Upper lobe of left lung (tissue), 6 donors: ENCODE measurements at regions not wholly inside any gene's neighbourhood (a gene's known extent, or its start where the extent isn't known, plus 50 kb on each side); places are given as distances from the start of the nearest gene placed in this dataset.

Source experiments
- ATAC-seq, 2 donors: fragments of 200-7000 bp; cut with Tn5 transposase; one replicate each; pipeline ENCODE4 v1.9.1; 2022; ENCODE audit warnings: mild to moderate bottlenecking in 2 of 2, moderate library complexity in 2 of 2; ENCODE audit not compliant: low FRiP score in 2 of 2
- DNase-seq, 2 donors: peaks; one replicate each; pipeline ENCODE4 v3.0.0-alpha.2; 2019 to 2020
- H3K27ac ChIP-seq, 4 donors: fragments of 200-600 bp; sonication (generic); one replicate each; pipeline ENCODE4 v1.5.1; 2016 to 2019
- H3K27me3 ChIP-seq, 4 donors: fragments of 200-600 bp; sonication (generic); one replicate each; pipeline ENCODE4 v1.5.1; 2017 to 2019
- H3K36me3 ChIP-seq, 4 donors: fragments of 200-600 bp; sonication (generic); one replicate each; pipeline ENCODE4 v1.5.1; 2016 to 2019
- H3K4me1 ChIP-seq, 4 donors: fragments of 200-600 bp; sonication (generic); one replicate each; pipeline ENCODE4 v1.5.1; 2018 to 2019
- H3K4me3 ChIP-seq, 4 donors: fragments of 200-600 bp; sonication (generic); one replicate each; pipeline ENCODE4 v1.5.1; 2017 to 2019; ENCODE audit warnings: mild to moderate bottlenecking in 2 of 4, moderate library complexity in 1 of 4
- H3K9me3 ChIP-seq, 4 donors: fragments of 200-600 bp; sonication (generic); one replicate each; pipeline ENCODE4 v1.5.1; 2018 to 2019
- CTCF ChIP-seq, 6 experiments: fragments of 450-650 bp in 4 of 6; fragments of 200-600 bp in 2 of 6; sonication (generic) in 2 of 6; IDR thresholded peaks; one replicate each; pipeline ENCODE4 v1.5.1; 2016 to 2019; ENCODE audit warnings: antibody characterized with exemption in 6 of 6
- EP300 ChIP-seq, 4 donors: sonication (generic); formaldehyde crosslinking; IDR thresholded peaks; one replicate each; pipeline ENCODE4 v1.5.1; 2017; ENCODE audit warnings: antibody characterized with exemption in 4 of 4, control low read depth in 2 of 4
- POLR2A ChIP-seq, 4 donors: fragments of 450-650 bp; IDR thresholded peaks; one replicate each; pipeline ENCODE4 v1.5.1; 2016 to 2017; ENCODE audit warnings: antibody characterized with exemption in 4 of 4, mild to moderate bottlenecking in 2 of 4
- POLR2AphosphoS5 ChIP-seq, 2 donors: sonication (generic); formaldehyde crosslinking; IDR thresholded peaks; one replicate each; pipeline ENCODE4 v1.5.1; 2017; ENCODE audit warnings: antibody characterized with exemption in 2 of 2
- WGBS, 2 donors: methylation state at CpG; one replicate each; pipeline ENCODE4 v1.1.5; 2017 to 2018; 5-methylcytosine and 5-hydroxymethylcytosine counted together
- donor health status: DM: no; HTN: no; CAD: no; lungs with moderate emphysema.
- donor health status: DM: no; HTN: yes; CAD: no; lungs with severe emphysema.

DNA sequence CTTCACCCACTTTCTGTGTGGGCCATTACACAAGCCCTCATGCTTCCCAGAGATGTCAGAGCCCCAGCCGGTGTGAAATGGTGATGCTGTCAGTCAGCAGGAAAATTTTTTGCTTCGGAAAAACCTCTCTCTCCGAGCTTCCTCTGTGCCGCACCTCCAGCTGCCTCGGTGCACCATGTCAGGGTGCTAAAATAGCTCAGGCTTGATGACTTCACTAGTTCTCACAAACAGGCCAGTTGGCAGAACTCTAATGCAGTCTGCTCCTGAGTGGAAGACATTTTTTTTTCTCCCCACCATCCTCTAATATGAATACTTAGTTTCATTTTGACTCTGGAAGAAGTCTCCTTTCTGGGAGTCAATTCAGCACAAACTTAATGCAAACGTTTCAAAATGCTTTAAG, 71.3 kb downstream of the KLF12 start:
- peak overlapping the region in 1 of 4 donors; percentile 11 for H3K4me3 ChIP-seq
- DNase-seq = no peak
- no peaks in the 10 kb centered on the region for H3K9me3 ChIP-seq
- no peaks in the 10 kb centered on the region for H3K27me3 ChIP-seq
- no peak for TF ChIP-seq EP300 (IDR thresholded peaks at IDR 0.05)
- no peak for TF ChIP-seq CTCF (IDR thresholded peaks at IDR 0.05)
- TF ChIP-seq POLR2AphosphoS5 (IDR thresholded peaks at IDR 0.05) = no peak
- TF ChIP-seq POLR2A (IDR thresholded peaks at IDR 0.05) = no peak
- peak in 1 of 2 donors; percentile 88 for ATAC-seq
- no peaks in the 10 kb centered on the region for H3K36me3 ChIP-seq
- H3K4me1 ChIP-seq = peaks cover 0 to 5% (median 3%) of the 10 kb centered on the region in 4 donors
- H3K27ac ChIP-seq = peak overlapping the region in 2 of 4 donors; percentile 12 to 44
- WGBS, 2 donors = 49 to 58% methylated on average over 6 of the region's 6 CpGs

DNA sequence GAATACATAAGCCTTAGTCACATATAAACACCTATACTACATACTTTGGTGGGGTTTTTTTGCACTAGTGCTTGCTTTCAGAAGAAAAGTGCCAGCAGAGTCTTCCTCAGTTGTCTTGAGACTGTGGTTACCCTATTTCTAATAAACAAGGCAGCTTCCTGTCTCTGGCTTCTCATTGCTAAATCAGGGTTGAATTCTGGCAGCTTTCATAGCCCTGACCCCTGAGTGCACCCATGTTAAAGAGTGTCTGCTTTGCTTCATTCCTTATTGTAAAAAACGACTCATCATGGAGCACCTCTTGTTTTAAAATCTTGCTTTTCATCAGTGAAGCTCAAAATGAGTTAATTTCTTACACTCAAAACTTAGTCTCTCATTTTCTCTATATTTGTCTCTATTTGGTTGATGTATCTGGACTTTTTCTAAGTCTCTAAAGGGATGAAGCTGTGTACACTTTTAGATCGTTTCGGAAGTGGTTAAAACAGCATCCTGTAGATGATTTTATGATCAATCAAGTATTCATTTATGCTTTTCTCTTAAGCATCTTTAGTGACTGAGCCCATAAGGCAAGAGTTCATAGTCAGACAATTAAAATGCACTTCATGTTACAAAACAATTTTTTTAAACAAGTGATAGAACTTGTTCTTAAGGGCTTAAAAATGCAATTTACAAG, 72.1 kb downstream of the KLF12 start:
- 41 to 49% methylated on average over 3 of the region's 3 CpGs for WGBS, 2 donors
- Histone ChIP-seq H3K27ac (peak overlapping the region in 2 of 4 donors; percentile 12 to 44), H3K9me3 (no peaks in the 10 kb centered on the region)

GRCh38 chr13:74056801-74057542, 77.2 kb downstream of the KLF12 start:
- H3K9me3 ChIP-seq = no peaks in the 10 kb centered on the region
- no peak for DNase-seq
- no peak overlapping the region for H3K4me3 ChIP-seq
- H3K36me3 ChIP-seq = no peaks in the 10 kb centered on the region
- TF ChIP-seq EP300 (IDR thresholded peaks at IDR 0.05) (no peak), POLR2AphosphoS5 (IDR thresholded peaks at IDR 0.05) (no peak)
- peak in 1 of 2 donors; percentile 71 for ATAC-seq
- 54 to 74% methylated on average over 5 of the region's 5 CpGs for WGBS, 2 donors
- H3K4me1 ChIP-seq = peaks cover 0 to 4% (median under 1%) of the 10 kb centered on the region in 4 donors
- no peaks in the 10 kb centered on the region for H3K27me3 ChIP-seq
- H3K27ac ChIP-seq = no peak overlapping the region

More for the DNA sequence above, 72.1 kb downstream of the KLF12 start:
- H3K4me3 ChIP-seq = no peak overlapping the region
- TF ChIP-seq POLR2A (IDR thresholded peaks at IDR 0.05) (no peak), CTCF (IDR thresholded peaks at IDR 0.05) (no peak), POLR2AphosphoS5 (IDR thresholded peaks at IDR 0.05) (no peak), EP300 (IDR thresholded peaks at IDR 0.05) (no peak)
- peak in 1 of 2 donors; percentile 59 for ATAC-seq
- peaks cover 0 to 5% (median 3%) of the 10 kb centered on the region in 4 donors for H3K4me1 ChIP-seq
- DNase-seq = no peak
- no peaks in the 10 kb centered on the region for H3K36me3 ChIP-seq
- no peaks in the 10 kb centered on the region for H3K27me3 ChIP-seq

DNA sequence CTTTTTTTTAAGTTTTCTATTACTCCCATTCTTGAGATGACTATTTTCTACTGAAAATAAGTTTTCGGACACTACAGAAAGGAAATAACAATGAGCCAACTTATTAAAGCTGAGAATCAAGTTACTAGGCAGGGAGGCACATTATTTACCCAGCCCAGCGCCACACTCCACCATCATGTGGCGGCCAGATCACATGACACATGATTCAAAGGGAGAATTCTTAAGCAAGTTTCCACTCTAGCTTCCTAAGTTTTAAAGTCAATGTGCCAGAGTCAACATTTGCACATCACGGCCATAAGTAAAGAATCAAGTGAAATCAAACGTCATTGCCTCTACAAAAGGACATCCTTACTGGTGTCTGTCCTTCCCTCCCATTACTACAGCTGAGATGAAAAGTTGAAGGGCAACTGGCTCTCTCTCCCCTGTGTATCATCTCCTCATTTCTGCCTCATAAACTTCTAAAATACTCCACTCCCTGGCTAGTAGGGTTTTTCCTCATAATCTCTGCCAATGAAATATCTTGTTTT, 81.7 kb downstream of the KLF12 start:
- Histone ChIP-seq H3K4me1 (peaks cover 0 to 7% (median 0%) of the 10 kb centered on the region in 4 donors), H3K4me3 (no peak overlapping the region), H3K27ac (no peak overlapping the region), H3K9me3 (no peaks in the 10 kb centered on the region), H3K27me3 (no peaks in the 10 kb centered on the region), H3K36me3 (no peaks in the 10 kb centered on the region)
- no peak for ATAC-seq
- 66 to 74% methylated on average over 5 of the region's 5 CpGs for WGBS, 2 donors
- TF ChIP-seq EP300 (IDR thresholded peaks at IDR 0.05) (no peak), POLR2A (IDR thresholded peaks at IDR 0.05) (no peak), POLR2AphosphoS5 (IDR thresholded peaks at IDR 0.05) (no peak), CTCF (IDR thresholded peaks at IDR 0.05) (no peak)
- peak in 1 of 2 donors; percentile 69 for DNase-seq

GRCh38 chr13:74048756-74049155, 85.4 kb downstream of the KLF12 start:
- Histone ChIP-seq H3K27ac (no peak overlapping the region), H3K36me3 (no peaks in the 10 kb centered on the region), H3K27me3 (no peaks in the 10 kb centered on the region), H3K4me3 (no peak overlapping the region), H3K4me1 (peaks cover 0 to 7% (median 0%) of the 10 kb centered on the region in 4 donors), H3K9me3 (no peaks in the 10 kb centered on the region)
- 87 to 92% methylated on average over 5 of the region's 5 CpGs for WGBS, 2 donors
- ATAC-seq (no peak), DNase-seq (no peak)
- TF ChIP-seq POLR2A (IDR thresholded peaks at IDR 0.05) (no peak), POLR2AphosphoS5 (IDR thresholded peaks at IDR 0.05) (no peak), EP300 (IDR thresholded peaks at IDR 0.05) (no peak), CTCF (IDR thresholded peaks at IDR 0.05) (no peak)
